GM23248 (cell line): ENCODE measurements at regions not wholly inside any gene's neighbourhood (a gene's known extent, or its start where the extent isn't known, plus 50 kb on each side); places are given as distances from the start of the nearest gene placed in this dataset.

ENCODE experiments used
- DNase-seq: peaks from one replicate; pipeline ENCODE4 v3.0.0-alpha.2; 2015
- H2AFZ ChIP-seq: fragments of 200-600 bp; sonication (generic); 2 replicates; pipeline ENCODE4 v1.6.1; 2016; ENCODE audit warnings: antibody characterized with exemption
- H3F3A ChIP-seq: fragments of 200-600 bp; sonication (generic); 2 replicates; pipeline ENCODE4 v1.6.1; 2016; ENCODE audit warnings: mild to moderate bottlenecking, antibody characterized with exemption, mixed run types; ENCODE audit not compliant: insufficient read depth
- H3K27ac ChIP-seq: fragments of 200-600 bp; sonication (generic); 2 replicates; pipeline ENCODE4 v1.5.1; 2016; ENCODE audit warnings: mild to moderate bottlenecking
- H3K27me3 ChIP-seq: fragments of 200-600 bp; sonication (generic); replicated peaks from 2 replicates; pipeline ENCODE4 v1.6.1; 2016; ENCODE audit warnings: mild to moderate bottlenecking; ENCODE audit not compliant: insufficient read depth
- H3K36me3 ChIP-seq: fragments of 200-600 bp; sonication (generic); 2 replicates; pipeline ENCODE4 v1.6.1; 2016; ENCODE audit warnings: low read depth, mild to moderate bottlenecking
- H3K4me1 ChIP-seq: fragments of 200-600 bp; sonication (generic); 2 replicates; pipeline ENCODE4 v1.6.1; 2016; ENCODE audit warnings: mild to moderate bottlenecking; ENCODE audit not compliant: insufficient read depth
- H3K4me2 ChIP-seq: fragments of 200-600 bp; sonication (generic); one replicate; pipeline ENCODE4 v1.6.1; 2016; ENCODE audit warnings: mild to moderate bottlenecking; ENCODE audit not compliant: unreplicated experiment
- H3K4me3 ChIP-seq: fragments of 200-600 bp; sonication (generic); 2 replicates; pipeline ENCODE4 v1.5.1; 2016; ENCODE audit warnings: mild to moderate bottlenecking
- H3K79me2 ChIP-seq: fragments of 200-600 bp; sonication (generic); 2 replicates; pipeline ENCODE4 v1.6.1; 2016; ENCODE audit warnings: mild to moderate bottlenecking; ENCODE audit not compliant: insufficient read depth
- H3K9ac ChIP-seq: fragments of 200-600 bp; sonication (generic); 2 replicates; pipeline ENCODE4 v1.6.1; 2016; ENCODE audit warnings: mild to moderate bottlenecking
- H3K9me2 ChIP-seq: fragments of 200-600 bp; sonication (generic); 2 replicates; pipeline ENCODE4 v1.6.1; 2016; ENCODE audit warnings: mixed run types, mild to moderate bottlenecking, moderate library complexity; ENCODE audit not compliant: insufficient read depth
- H3K9me3 ChIP-seq: fragments of 200-600 bp; sonication (generic); one replicate; pipeline ENCODE4 v1.6.1; 2017; ENCODE audit warnings: low read depth
- H4K20me1 ChIP-seq: fragments of 200-600 bp; sonication (generic); 2 replicates; pipeline ENCODE4 v1.6.0; 2016; ENCODE audit not compliant: insufficient read depth
- EZH2 ChIP-seq: fragments of 200-600 bp; sonication (generic); IDR thresholded peaks from 2 replicates; pipeline ENCODE4 v1.6.1; 2018; ENCODE audit warnings: antibody characterized with exemption, mild to moderate bottlenecking; ENCODE audit not compliant: insufficient read depth, poor library complexity, severe bottlenecking
- EZH2phosphoT487 ChIP-seq: fragments of 200-600 bp; sonication (generic); IDR thresholded peaks from 2 replicates; pipeline ENCODE4 v1.6.1; 2018; ENCODE audit warnings: antibody characterized with exemption, moderate library complexity, mild to moderate bottlenecking, low read depth; ENCODE audit not compliant: insufficient read depth
- WGBS, 2 experiments: methylation state at CpG; one replicate each; pipeline ENCODE4 v1.1.6; 2015 to 2017; ENCODE audit warnings: low lambda C conversion rate in 2 of 2, low coverage in 1 of 2; ENCODE audit errors: missing lambda C conversion rate in 2 of 2; 5-methylcytosine and 5-hydroxymethylcytosine counted together
- in situ Hi-C: fragments of 300-500 bp; cut with MboI; formaldehyde crosslinking; loops from 2 replicates; pipeline ENCODE4 v1.15.0; 2020

- DNase-seq = no peak
- H4K20me1 ChIP-seq = no peaks in the 10 kb centered on the region
- H3K79me2 ChIP-seq = no peaks in the 10 kb centered on the region
- H3F3A ChIP-seq = no peaks in the 10 kb centered on the region
- no peaks in the 10 kb centered on the region for H3K9me3 ChIP-seq
- no peak overlapping the region for H3K9ac ChIP-seq
- no peaks in the 10 kb centered on the region for H3K36me3 ChIP-seq
- peaks cover 9% of the 10 kb centered on the region; the same call in 1 of the 2 replicates for H3K4me1 ChIP-seq
- H2AFZ ChIP-seq = no peak overlapping the region
- no peak overlapping the region for H3K27ac ChIP-seq
- no peaks in the 10 kb centered on the region for H3K9me2 ChIP-seq
- in situ Hi-C loops = no loop called here
- no peak overlapping the region for H3K4me2 ChIP-seq
- no peak overlapping the region for H3K4me3 ChIP-seq
- WGBS, 2 experiments = 63 to 80% methylated on average over 4 of the region's 4 CpGs
- no peak for TF ChIP-seq EZH2
- TF ChIP-seq EZH2phosphoT487 = no peak
- H3K27me3 ChIP-seq = no peaks in the 10 kb centered on the region
Observed at GRCh38 chr1:192713921-192714320, 78.0 kb downstream of the RGS13 start.

- Histone ChIP-seq H3K9ac (no peak overlapping the region), H3K4me1 (peaks cover 3% of the 10 kb centered on the region; the same call in 1 of the 2 replicates), H3K4me2 (peak overlapping the region; percentile 62), H3K9me2 (no peaks in the 10 kb centered on the region), H3K79me2 (no peaks in the 10 kb centered on the region), H3F3A (no peaks in the 10 kb centered on the region), H3K36me3 (no peaks in the 10 kb centered on the region), H3K27ac (no peak overlapping the region), H3K4me3 (no peak overlapping the region; the same call in 1 of the 2 replicates), H2AFZ (no peak overlapping the region), H3K27me3 (no peaks in the 10 kb centered on the region), H3K9me3 (no peaks in the 10 kb centered on the region), H4K20me1 (no peaks in the 10 kb centered on the region)
- DNase-seq = peak; percentile 88
- TF ChIP-seq EZH2 = no peak
- no peak for TF ChIP-seq EZH2phosphoT487
- 5 to 6% methylated on average over 4 of the region's 4 CpGs for WGBS, 2 experiments
- in situ Hi-C loops = no loop called here
Observed at GRCh38 chr1:192724670-192725069, 84.2 kb upstream of the RGS2 start.

- Histone ChIP-seq H2AFZ (no peak overlapping the region), H3K4me3 (no peak overlapping the region), H3K9ac (no peak overlapping the region), H3K79me2 (no peaks in the 10 kb centered on the region), H3K4me2 (no peak overlapping the region), H3K9me3 (no peaks in the 10 kb centered on the region), H4K20me1 (no peaks in the 10 kb centered on the region), H3K4me1 (peaks cover 3% of the 10 kb centered on the region; the same call in 1 of the 2 replicates), H3K27me3 (no peaks in the 10 kb centered on the region), H3K36me3 (no peaks in the 10 kb centered on the region), H3K27ac (no peak overlapping the region), H3K9me2 (no peaks in the 10 kb centered on the region), H3F3A (no peaks in the 10 kb centered on the region)
- no peak for DNase-seq
- TF ChIP-seq EZH2 (no peak), EZH2phosphoT487 (no peak)
- 92 to 93% methylated on average over 6 of the region's 6 CpGs for WGBS, 2 experiments
- in situ Hi-C loops = no loop called here
Observed at GRCh38 chr1:192726820-192727504, 81.9 kb upstream of the RGS2 start.

GRCh38 chr1:192729500-192729899, 79.3 kb upstream of the RGS2 start:
- H3K9me3 ChIP-seq = no peaks in the 10 kb centered on the region
- no peaks in the 10 kb centered on the region for H3F3A ChIP-seq
- no peaks in the 10 kb centered on the region for H3K79me2 ChIP-seq
- no peaks in the 10 kb centered on the region for H3K36me3 ChIP-seq
- no peaks in the 10 kb centered on the region for H4K20me1 ChIP-seq
- H3K27me3 ChIP-seq = no peaks in the 10 kb centered on the region
- TF ChIP-seq EZH2 = no peak
- no peak for TF ChIP-seq EZH2phosphoT487
- H3K9me2 ChIP-seq = no peaks in the 10 kb centered on the region
- H3K27ac ChIP-seq = no peak overlapping the region
- no peak overlapping the region for H3K4me2 ChIP-seq
- H3K9ac ChIP-seq = no peak overlapping the region
- peaks cover 3% of the 10 kb centered on the region; the same call in 1 of the 2 replicates for H3K4me1 ChIP-seq
- no peak for DNase-seq
- H3K4me3 ChIP-seq = no peak overlapping the region
- no peak overlapping the region for H2AFZ ChIP-seq
- in situ Hi-C loops = no loop called here

GRCh38 chr1:192730198-192730597, 78.6 kb upstream of the RGS2 start:
- H2AFZ ChIP-seq = no peak overlapping the region
- H3K79me2 ChIP-seq = no peaks in the 10 kb centered on the region
- no peak overlapping the region for H3K9ac ChIP-seq
- H3K36me3 ChIP-seq = no peaks in the 10 kb centered on the region
- H3K4me3 ChIP-seq = no peak overlapping the region
- no peaks in the 10 kb centered on the region for H3K27me3 ChIP-seq
- no peaks in the 10 kb centered on the region for H3K9me3 ChIP-seq
- H3K4me2 ChIP-seq = no peak overlapping the region
- H3F3A ChIP-seq = no peaks in the 10 kb centered on the region
- in situ Hi-C loops = no loop called here
- H4K20me1 ChIP-seq = no peaks in the 10 kb centered on the region
- H3K4me1 ChIP-seq = no peaks in the 10 kb centered on the region
- H3K27ac ChIP-seq = no peak overlapping the region
- no peaks in the 10 kb centered on the region for H3K9me2 ChIP-seq
- no peak for TF ChIP-seq EZH2phosphoT487
- no peak for TF ChIP-seq EZH2
- no peak for DNase-seq
